Parathyroid adenoma (tissue), 2 donors: ENCODE measurements at regions not wholly inside any gene's neighbourhood (a gene's known extent, or its start where the extent isn't known, plus 50 kb on each side); places are given as distances from the start of the nearest gene placed in this dataset.

ENCODE experiments used
- H2AFZ ChIP-seq: fragments of 300-600 bp; sonication (generic); one replicate; pipeline ENCODE4 v1.7.0; 2017; ENCODE audit warnings: antibody characterized with exemption, mild to moderate bottlenecking
- H3K27ac ChIP-seq: fragments of 300-600 bp; sonication (generic); one replicate; pipeline ENCODE4 v1.7.0; 2017
- H3K27me3 ChIP-seq: fragments of 300-600 bp; sonication (generic); one replicate; pipeline ENCODE4 v1.7.0; 2017; ENCODE audit warnings: low read length; ENCODE audit not compliant: control insufficient read depth, insufficient read depth
- H3K36me3 ChIP-seq: fragments of 300-600 bp; sonication (generic); one replicate; pipeline ENCODE4 v1.7.0; 2017; ENCODE audit warnings: low read length; ENCODE audit not compliant: control insufficient read depth, insufficient read depth
- H3K4me1 ChIP-seq: fragments of 300-600 bp; sonication (generic); one replicate; pipeline ENCODE4 v1.7.0; 2017; ENCODE audit warnings: control low read depth
- H3K4me2 ChIP-seq: fragments of 300-600 bp; sonication (generic); one replicate; pipeline ENCODE4 v1.7.0; 2017; ENCODE audit warnings: low read length
- H3K4me3 ChIP-seq: fragments of 300-600 bp; sonication (generic); one replicate; pipeline ENCODE4 v1.7.0; 2017; ENCODE audit warnings: low read depth, low read length
- H3K79me2 ChIP-seq: fragments of 300-600 bp; sonication (generic); one replicate; pipeline ENCODE4 v1.7.0; 2017; ENCODE audit warnings: control low read depth
- H3K9ac ChIP-seq: fragments of 300-600 bp; sonication (generic); one replicate; pipeline ENCODE4 v1.7.0; 2017; ENCODE audit warnings: mild to moderate bottlenecking
- H3K9me3 ChIP-seq: fragments of 300-600 bp; sonication (generic); one replicate; pipeline ENCODE4 v1.7.0; 2017; ENCODE audit warnings: low read length; ENCODE audit not compliant: control insufficient read depth
- CTCF ChIP-seq: fragments of 300-600 bp; sonication (generic); IDR thresholded peaks from one replicate; pipeline ENCODE4 v1.7.0; 2017; ENCODE audit warnings: antibody characterized with exemption, mild to moderate bottlenecking
- donor health status: primary hyperparathyroidism.

DNA sequence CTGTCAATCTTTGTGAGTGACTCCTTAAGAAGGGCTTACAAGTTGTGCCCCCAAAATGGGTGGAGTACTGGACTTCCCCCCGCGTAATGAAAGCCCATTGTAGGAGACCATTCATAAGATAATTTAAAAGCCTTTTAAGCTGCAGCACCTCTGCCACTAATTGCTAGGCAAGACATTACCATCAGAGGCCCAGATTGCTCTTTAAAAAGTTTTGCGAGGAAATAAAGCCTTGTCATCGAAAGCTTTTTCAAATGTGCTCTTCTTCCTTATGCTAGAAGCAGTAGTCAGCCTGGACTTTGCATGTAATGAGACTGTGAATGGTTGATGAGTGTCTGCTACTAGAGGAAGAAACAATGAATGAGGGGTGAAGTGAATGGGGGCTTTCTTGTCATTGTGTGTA lies 345.3 kb upstream of the CDH2 start:
- no peaks in the 10 kb centered on the region for H3K27me3 ChIP-seq
- no peaks in the 10 kb centered on the region for H3K79me2 ChIP-seq
- no peak overlapping the region for H2AFZ ChIP-seq
- no peak overlapping the region for H3K27ac ChIP-seq
- no peaks in the 10 kb centered on the region for H3K9me3 ChIP-seq
- H3K4me2 ChIP-seq, result no peak overlapping the region
- H3K4me1 ChIP-seq, result no peaks in the 10 kb centered on the region
- H3K36me3 ChIP-seq, result no peaks in the 10 kb centered on the region
- no peak overlapping the region for H3K4me3 ChIP-seq
- no peak for TF ChIP-seq CTCF
- H3K9ac ChIP-seq, result no peak overlapping the region

- Histone ChIP-seq H2AFZ (no peak overlapping the region), H3K79me2 (no peaks in the 10 kb centered on the region), H3K4me1 (no peaks in the 10 kb centered on the region), H3K4me2 (no peak overlapping the region), H3K9ac (no peak overlapping the region), H3K4me3 (no peak overlapping the region), H3K9me3 (no peaks in the 10 kb centered on the region), H3K36me3 (no peaks in the 10 kb centered on the region), H3K27me3 (no peaks in the 10 kb centered on the region), H3K27ac (no peak overlapping the region)
- TF ChIP-seq CTCF, result no peak
These were observed 343.1 kb upstream of the CDH2 start for GRCh38 chr18:28519997-28520396.

DNA sequence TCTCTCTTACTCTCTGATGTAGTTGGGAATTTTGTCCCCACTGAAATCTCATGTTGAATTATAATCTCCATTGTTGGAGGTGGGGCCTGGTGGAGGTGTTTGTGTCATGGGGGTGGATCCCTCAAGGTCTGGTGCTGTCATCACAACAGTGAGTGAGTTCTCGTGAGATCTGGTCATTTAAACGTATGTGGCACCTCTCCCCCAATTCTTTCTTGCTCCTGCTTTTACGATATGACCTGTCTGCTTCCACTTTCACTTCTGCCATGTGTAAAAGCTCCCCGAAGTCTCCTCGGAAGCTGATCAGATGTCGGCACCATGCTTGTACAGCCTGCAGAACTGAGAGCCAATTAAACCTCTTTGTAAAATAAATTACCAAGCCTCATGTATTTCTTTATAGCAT lies 337.8 kb upstream of the CDH2 start:
- H3K27ac ChIP-seq, result no peak overlapping the region

DNA sequence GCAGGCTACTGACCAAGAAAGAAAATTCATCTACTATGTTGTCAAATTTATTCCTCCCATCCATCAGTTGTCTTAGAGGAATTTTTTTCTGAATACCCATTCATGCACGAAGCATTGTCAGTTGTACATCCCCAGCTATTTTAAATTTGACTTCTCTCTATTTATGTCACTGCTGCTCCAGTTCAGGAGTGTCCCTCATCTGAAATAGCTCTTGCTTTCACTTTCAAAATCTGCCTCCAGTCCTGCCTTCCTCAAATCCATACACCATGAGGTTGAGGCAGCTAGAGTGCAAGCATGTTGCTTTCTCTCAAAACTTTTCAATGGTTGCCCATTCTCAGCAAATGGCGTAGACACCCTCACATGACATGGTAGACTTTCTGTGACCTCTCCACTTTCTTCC lies 335.4 kb upstream of the CDH2 start:
- Histone ChIP-seq H3K36me3 (no peaks in the 10 kb centered on the region), H3K27me3 (no peaks in the 10 kb centered on the region), H3K79me2 (no peaks in the 10 kb centered on the region), H2AFZ (no peak overlapping the region), H3K4me2 (no peak overlapping the region), H3K27ac (no peak overlapping the region), H3K4me3 (no peak overlapping the region), H3K9me3 (no peaks in the 10 kb centered on the region), H3K4me1 (no peaks in the 10 kb centered on the region), H3K9ac (no peak overlapping the region)
- TF ChIP-seq CTCF, result no peak

More for the DNA sequence above, 337.8 kb upstream of the CDH2 start:
- no peak overlapping the region for H3K9ac ChIP-seq
- TF ChIP-seq CTCF, result no peak
- H3K79me2 ChIP-seq, result no peaks in the 10 kb centered on the region
- H3K4me3 ChIP-seq, result no peak overlapping the region
- H3K9me3 ChIP-seq, result no peaks in the 10 kb centered on the region
- no peak overlapping the region for H3K4me2 ChIP-seq
- no peak overlapping the region for H2AFZ ChIP-seq
- no peaks in the 10 kb centered on the region for H3K27me3 ChIP-seq
- H3K4me1 ChIP-seq, result no peaks in the 10 kb centered on the region
- H3K36me3 ChIP-seq, result no peaks in the 10 kb centered on the region

- Histone ChIP-seq H3K27ac (no peak overlapping the region), H3K4me3 (no peak overlapping the region), H3K27me3 (no peaks in the 10 kb centered on the region), H3K36me3 (no peaks in the 10 kb centered on the region), H3K9me3 (no peaks in the 10 kb centered on the region), H2AFZ (no peak overlapping the region), H3K79me2 (no peaks in the 10 kb centered on the region), H3K4me2 (no peak overlapping the region), H3K9ac (no peak overlapping the region), H3K4me1 (no peaks in the 10 kb centered on the region)
- no peak for TF ChIP-seq CTCF
These were observed 334.5 kb upstream of the CDH2 start for GRCh38 chr18:28511413-28511821.
